ENCODE measurements at regions not wholly inside any gene's neighbourhood (a gene's known extent, or its start where the extent isn't known, plus 50 kb on each side); places are given as distances from the start of the nearest gene placed in this dataset.
"Not testable (repeated sequence)": the region's sequence is repeated elsewhere in the genome, so short reads cannot be mapped to it uniquely, and the experiment has no call there.

- Histone ChIP-seq H3K36me3 (replicated peaks in 1 of 2; ENCODE audit: control extremely low read depth in 1 of 2, control insufficient read depth in 1 of 2, extremely low read depth in 1 of 2, insufficient read depth in 2 of 2, low read length in 1 of 2) (no peaks in the 10 kb centered on the region), H3K9ac (ENCODE audit: low read length) (no peak overlapping the region), H3K4me1 (ENCODE audit: control insufficient read depth in 2 of 2, insufficient read depth in 2 of 2, low read length in 2 of 2) (no peaks in the 10 kb centered on the region), H4K20me1 (ENCODE audit: control insufficient read depth, insufficient read depth, low read length, poor library complexity, severe bottlenecking) (no peaks in the 10 kb centered on the region), H3K27me3 (replicated peaks in 1 of 4; ENCODE audit: control extremely low read depth in 1 of 4, control insufficient read depth in 3 of 4, insufficient read depth in 4 of 4, low read length in 3 of 4) (no peaks in the 10 kb centered on the region), H3K4me2 (replicated peaks; ENCODE audit: low read depth, low read length, poor library complexity, severe bottlenecking) (no peak overlapping the region), H3K27ac (ENCODE audit: low read length in 2 of 2) (no peak overlapping the region), H3K79me2 (ENCODE audit: control insufficient read depth, insufficient read depth, low read length) (no peaks in the 10 kb centered on the region), H3K4me3 (ENCODE audit: control extremely low read depth in 1 of 5, extremely low read depth in 1 of 5, insufficient read depth in 1 of 5, low read depth in 2 of 5, low read length in 4 of 5) (no peak overlapping the region), H3K9me3 (ENCODE audit: control extremely low read depth in 1 of 3, control insufficient read depth in 2 of 3, insufficient read depth in 1 of 3, low read length in 2 of 3) (no peaks in the 10 kb centered on the region), H2AFZ (ENCODE audit: insufficient read depth, low read depth, low read length, poor library complexity, severe bottlenecking) (no peak overlapping the region)
- no peaks in the 10 kb centered on the region for H3K4me1 Mint-ChIP-seq
- H3K27ac Mint-ChIP-seq = no peak overlapping the region
- intact Hi-C loops (cut with micrococcal nuclease) = no loop called here
- TF ChIP-seq EZH2 (IDR thresholded peaks at IDR 0.05; ENCODE audit: borderline replicate concordance, insufficient read depth, low read depth, low read length, poor library complexity, severe bottlenecking) (no peak), CTCF (IDR thresholded peaks at IDR 0.05) (no peak)
- no peaks in the 10 kb centered on the region for H3K27me3 Mint-ChIP-seq
- CTCF ChIA-PET = no interaction called here
- no peaks in the 10 kb centered on the region for H3K9me3 Mint-ChIP-seq (ENCODE audit: insufficient read depth)
- POLR2A ChIA-PET = no interaction called here
- H3K4me3 Mint-ChIP-seq = no peak overlapping the region
- no peak for DNase-seq
- no peak for ATAC-seq (ENCODE audit: low read depth)
- WGBS (ENCODE audit: insufficient coverage) = 56% methylated on average over 1 of the region's 1 CpG
Observed at GRCh38 chr2:195238379-195238778, 418.6 kb upstream of the SLC39A10 start.

- H3K27me3 ChIP-seq (replicated peaks in 1 of 4; ENCODE audit: control extremely low read depth in 1 of 4, control insufficient read depth in 3 of 4, insufficient read depth in 4 of 4, low read length in 3 of 4); H3K4me1 ChIP-seq (ENCODE audit: control insufficient read depth in 2 of 2, insufficient read depth in 2 of 2, low read length in 2 of 2); POLR2A ChIA-PET; H3K27me3 Mint-ChIP-seq; H3K79me2 ChIP-seq (ENCODE audit: control insufficient read depth, insufficient read depth, low read length); H3K27ac Mint-ChIP-seq; H3K9me3 ChIP-seq (ENCODE audit: control extremely low read depth in 1 of 3, control insufficient read depth in 2 of 3, insufficient read depth in 1 of 3, low read length in 2 of 3); H2AFZ ChIP-seq (ENCODE audit: insufficient read depth, low read depth, low read length, poor library complexity, severe bottlenecking); H3K4me3 Mint-ChIP-seq; H3K9ac ChIP-seq (ENCODE audit: low read length); H3K4me3 ChIP-seq (ENCODE audit: control extremely low read depth in 1 of 5, extremely low read depth in 1 of 5, insufficient read depth in 1 of 5, low read depth in 2 of 5, low read length in 4 of 5); DNase-seq; H3K36me3 ChIP-seq (replicated peaks in 1 of 2; ENCODE audit: control extremely low read depth in 1 of 2, control insufficient read depth in 1 of 2, extremely low read depth in 1 of 2, insufficient read depth in 2 of 2, low read length in 1 of 2); H3K27ac ChIP-seq (ENCODE audit: low read length in 2 of 2); H3K4me2 ChIP-seq (replicated peaks; ENCODE audit: low read depth, low read length, poor library complexity, severe bottlenecking); H3K4me1 Mint-ChIP-seq; H4K20me1 ChIP-seq (ENCODE audit: control insufficient read depth, insufficient read depth, low read length, poor library complexity, severe bottlenecking); H3K9me3 Mint-ChIP-seq (ENCODE audit: insufficient read depth); ATAC-seq (ENCODE audit: low read depth); intact Hi-C loops (cut with micrococcal nuclease): not testable (repeated sequence)
- CTCF ChIA-PET = interaction anchor here (0.7 kb wide), 1 partner anchor 1599 kb away, joined by 3 read pairs; no protein-coding TSS in a partner anchor
- 98% methylated on average over 19 of the region's 20 CpGs for WGBS (ENCODE audit: insufficient coverage)
Observed at GRCh38 chr2:195228547-195228946, 428.5 kb upstream of the SLC39A10 start.

All from B cell (primary cell).